Adrenal gland (tissue), 5 donors: ENCODE measurements at regions not wholly inside any gene's neighbourhood (a gene's known extent, or its start where the extent isn't known, plus 50 kb on each side); places are given as distances from the start of the nearest gene placed in this dataset.

Source experiments
- CTCF ChIP-seq, 6 experiments: fragments of 450-650 bp in 4 of 6; fragments of 200-600 bp in 2 of 6; sonication (generic) in 1 of 6; IDR thresholded peaks; 1 replicate in 5 of 6; 2 replicates in 1 of 6; pipeline versions ENCODE4 v1.5.1 to v1.8.0; 2016 to 2021; ENCODE audit warnings: antibody characterized with exemption in 6 of 6, mild to moderate bottlenecking in 2 of 6, moderate library complexity in 1 of 6
- POLR2A ChIP-seq, 2 donors: fragments of 450-650 bp; IDR thresholded peaks; one replicate each; pipeline ENCODE4 v1.6.1; 2017; ENCODE audit warnings: antibody characterized with exemption in 2 of 2, mild to moderate bottlenecking in 2 of 2, moderate library complexity in 1 of 2
- donor health status: DM: no; HTN: no; CAD: no.

- TF ChIP-seq POLR2A (IDR thresholded peaks at IDR 0.05) (no peak), CTCF (IDR thresholded peaks at IDR 0.05) (no peak)
These were observed 1145.6 kb upstream of the MIR17HG start for GRCh38 chr13:90201676-90202460.
